ENCODE measurements at regions not wholly inside any gene's neighbourhood (a gene's known extent, or its start where the extent isn't known, plus 50 kb on each side); places are given as distances from the start of the nearest gene placed in this dataset.

DNA sequence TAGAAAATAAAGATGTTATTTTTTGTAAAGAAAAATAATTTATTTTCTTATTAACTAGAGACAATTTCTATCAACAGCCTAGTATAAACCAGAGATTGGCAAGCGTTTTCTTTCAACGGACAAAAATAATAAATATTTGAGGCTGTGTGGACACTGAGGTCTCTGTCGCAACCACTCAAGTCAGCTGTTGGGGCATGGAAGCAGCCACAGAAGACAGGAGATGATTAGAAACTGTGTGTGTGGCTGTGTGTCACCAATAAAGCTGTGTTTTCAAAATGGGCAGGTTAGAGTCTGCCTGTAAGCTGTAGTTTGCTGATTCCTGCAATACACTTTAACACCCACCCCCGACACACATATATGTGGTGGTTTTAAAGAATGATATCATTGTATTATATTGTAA lies 200.6 kb upstream of the HMCN1 start:
- TF ChIP-seq, protein P1, sequence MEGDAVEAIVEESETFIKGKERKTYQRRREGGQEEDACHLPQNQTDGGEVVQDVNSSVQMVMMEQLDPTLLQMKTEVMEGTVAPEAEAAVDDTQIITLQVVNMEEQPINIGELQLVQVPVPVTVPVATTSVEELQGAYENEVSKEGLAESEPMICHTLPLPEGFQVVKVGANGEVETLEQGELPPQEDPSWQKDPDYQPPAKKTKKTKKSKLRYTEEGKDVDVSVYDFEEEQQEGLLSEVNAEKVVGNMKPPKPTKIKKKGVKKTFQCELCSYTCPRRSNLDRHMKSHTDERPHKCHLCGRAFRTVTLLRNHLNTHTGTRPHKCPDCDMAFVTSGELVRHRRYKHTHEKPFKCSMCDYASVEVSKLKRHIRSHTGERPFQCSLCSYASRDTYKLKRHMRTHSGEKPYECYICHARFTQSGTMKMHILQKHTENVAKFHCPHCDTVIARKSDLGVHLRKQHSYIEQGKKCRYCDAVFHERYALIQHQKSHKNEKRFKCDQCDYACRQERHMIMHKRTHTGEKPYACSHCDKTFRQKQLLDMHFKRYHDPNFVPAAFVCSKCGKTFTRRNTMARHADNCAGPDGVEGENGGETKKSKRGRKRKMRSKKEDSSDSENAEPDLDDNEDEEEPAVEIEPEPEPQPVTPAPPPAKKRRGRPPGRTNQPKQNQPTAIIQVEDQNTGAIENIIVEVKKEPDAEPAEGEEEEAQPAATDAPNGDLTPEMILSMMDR (IDR thresholded peaks at IDR 0.05; ENCODE audit: low read depth, low read length, poor library complexity, severe bottlenecking), result no peak
- TF ChIP-seq EZH2phosphoT487 (IDR thresholded peaks at IDR 0.05; ENCODE audit: borderline replicate concordance, low read length), result no peak
